ENCODE measurements at regions not wholly inside any gene's neighbourhood (a gene's known extent, or its start where the extent isn't known, plus 50 kb on each side); places are given as distances from the start of the nearest gene placed in this dataset.

GRCh38 chr4:165744370-165744769 is 128.7 kb upstream of the TLL1 start (continued):
- no peak for TF ChIP-seq ZFP69B (tag by site-specific recombination; IDR thresholded peaks at IDR 0.05)
- no peak for TF ChIP-seq ZNF639 (tag by site-specific recombination; IDR thresholded peaks at IDR 0.05)
- TF ChIP-seq ZNF660 (tag by site-specific recombination; IDR thresholded peaks at IDR 0.05): no peak
- no peak for TF ChIP-seq ZNF148 (tag by site-specific recombination; IDR thresholded peaks at IDR 0.05; ENCODE audit: borderline replicate concordance)
- no peak for TF ChIP-seq ZNF391 (tag by site-specific recombination; IDR thresholded peaks at IDR 0.05; ENCODE audit: borderline replicate concordance, low read depth)
- TF ChIP-seq ZNF560 (tag by site-specific recombination; IDR thresholded peaks at IDR 0.05; ENCODE audit: borderline replicate concordance): no peak
- TF ChIP-seq ZNF121 (tag by site-specific recombination; IDR thresholded peaks at IDR 0.05): no peak

GRCh38 chr4:165748321-165748720 is 124.7 kb upstream of the TLL1 start:
- no peak overlapping the region for H3K4me3 ChIP-seq (ENCODE audit: low read depth, low read length)
- no peak overlapping the region for H3K27ac ChIP-seq (ENCODE audit: extremely low read depth, low read depth, low read length)
- ChIA-PET CTCF (no interaction called here), POLR2A (no interaction called here)
- no peaks in the 10 kb centered on the region for H3K9me3 ChIP-seq (ENCODE audit: control insufficient read depth, insufficient read depth, low read depth, low read length)
- TF ChIP-seq ZNF488 (tag by site-specific recombination; IDR thresholded peaks at IDR 0.05): no peak
- TF ChIP-seq REPIN1 (tag by site-specific recombination; IDR thresholded peaks at IDR 0.05; ENCODE audit: low read depth): no peak
- TF ChIP-seq SCRT1 (tag by site-specific recombination; IDR thresholded peaks at IDR 0.05; ENCODE audit: borderline replicate concordance): no peak
- TF ChIP-seq ZNF398 (tag by site-specific recombination; IDR thresholded peaks at IDR 0.05): no peak
- TF ChIP-seq ZNF621 (tag by site-specific recombination; IDR thresholded peaks at IDR 0.05): no peak
- TF ChIP-seq MYNN (tag by site-specific recombination; IDR thresholded peaks at IDR 0.05; ENCODE audit: borderline replicate concordance): no peak
- no peak for TF ChIP-seq ZNF248 (tag by site-specific recombination; IDR thresholded peaks at IDR 0.05)
- no peak for TF ChIP-seq ZNF707 (tag by site-specific recombination; IDR thresholded peaks at IDR 0.05)
- TF ChIP-seq ZNF623 (tag by site-specific recombination; IDR thresholded peaks at IDR 0.05): no peak
- no peak for TF ChIP-seq ZNF629 (tag by site-specific recombination; IDR thresholded peaks at IDR 0.05)
- TF ChIP-seq ZNF211 (tag by site-specific recombination; IDR thresholded peaks at IDR 0.05; ENCODE audit: low read depth): no peak
- no peak for TF ChIP-seq ZIC2 (tag by site-specific recombination; IDR thresholded peaks at IDR 0.05)
- TF ChIP-seq ZNF830 (tag by site-specific recombination; IDR thresholded peaks at IDR 0.05; ENCODE audit: low read depth): no peak
- TF ChIP-seq ZXDB (tag by site-specific recombination; IDR thresholded peaks at IDR 0.05): no peak
- no peak for TF ChIP-seq OVOL3 (tag by site-specific recombination; IDR thresholded peaks at IDR 0.05)
- no peak for TF ChIP-seq TSHZ1 (tag by site-specific recombination; IDR thresholded peaks at IDR 0.05; ENCODE audit: borderline replicate concordance)
- no peaks in the 10 kb centered on the region for H3K4me1 ChIP-seq (ENCODE audit: control insufficient read depth, insufficient read depth, low read length)
- H3K36me3 ChIP-seq (ENCODE audit: control insufficient read depth in 2 of 2, insufficient read depth in 1 of 2, low read length in 2 of 2): no peaks in the 10 kb centered on the region
